Glutamatergic neuron (in vitro differentiated cells): ENCODE measurements at regions not wholly inside any gene's neighbourhood (a gene's known extent, or its start where the extent isn't known, plus 50 kb on each side); places are given as distances from the start of the nearest gene placed in this dataset.

ENCODE experiments used
- DNase-seq: peaks from one replicate; pipeline ENCODE4 v3.0.0; 2022
- H3K27ac Mint-ChIP-seq: one replicate; pipeline ENCODE4 v1.8.0; 2020; ENCODE audit warnings: mild to moderate bottlenecking, mixed read lengths, inconsistent platforms; ENCODE audit not compliant: unreplicated experiment
- H3K27me3 Mint-ChIP-seq: one replicate; pipeline ENCODE4 v1.8.0; 2020; ENCODE audit warnings: mild to moderate bottlenecking, moderate library complexity, mixed read lengths, inconsistent platforms; ENCODE audit not compliant: unreplicated experiment
- H3K36me3 Mint-ChIP-seq: one replicate; pipeline ENCODE4 v1.8.0; 2020; ENCODE audit warnings: mild to moderate bottlenecking, mixed read lengths, inconsistent platforms; ENCODE audit not compliant: unreplicated experiment
- H3K4me1 Mint-ChIP-seq: one replicate; pipeline ENCODE4 v1.8.0; 2020; ENCODE audit warnings: mild to moderate bottlenecking, low read depth, mixed read lengths, inconsistent platforms; ENCODE audit not compliant: unreplicated experiment
- H3K4me3 Mint-ChIP-seq: one replicate; pipeline ENCODE4 v1.8.0; 2020; ENCODE audit warnings: mild to moderate bottlenecking, mixed read lengths, inconsistent platforms; ENCODE audit not compliant: unreplicated experiment
- H3K9me3 Mint-ChIP-seq: one replicate; pipeline ENCODE4 v1.8.0; 2020; ENCODE audit warnings: mild to moderate bottlenecking, moderate library complexity, mixed read lengths, inconsistent platforms; ENCODE audit not compliant: unreplicated experiment
- CTCF ChIP-seq: fragments of 200-600 bp; sonication (generic); IDR thresholded peaks from one replicate; pipeline ENCODE4 v1.5.0; 2021; ENCODE audit not compliant: partially characterized antibody, unreplicated experiment

- DNase-seq: no peak
- H3K36me3 Mint-ChIP-seq: peaks cover 4% of the 10 kb centered on the region
- peaks cover 6% of the 10 kb centered on the region for H3K4me1 Mint-ChIP-seq
- no peaks in the 10 kb centered on the region for H3K9me3 Mint-ChIP-seq
- no peak overlapping the region for H3K4me3 Mint-ChIP-seq
- no peaks in the 10 kb centered on the region for H3K27me3 Mint-ChIP-seq
- H3K27ac Mint-ChIP-seq: no peak overlapping the region
- TF ChIP-seq CTCF: no peak
Observed at GRCh38 chr7:22942191-22942590, 71.7 kb downstream of the HYCC1 start.

- Mint-ChIP-seq H3K4me1 (peaks cover 4% of the 10 kb centered on the region), H3K36me3 (peaks cover 4% of the 10 kb centered on the region), H3K4me3 (no peak overlapping the region), H3K27ac (no peak overlapping the region), H3K9me3 (no peaks in the 10 kb centered on the region), H3K27me3 (no peaks in the 10 kb centered on the region)
- TF ChIP-seq CTCF: no peak
- no peak for DNase-seq
Observed at GRCh38 chr7:22939842-22940241, 74.1 kb downstream of the HYCC1 start.

- no peak overlapping the region for H3K4me3 Mint-ChIP-seq
- H3K36me3 Mint-ChIP-seq: peaks cover 4% of the 10 kb centered on the region
- DNase-seq: no peak
- H3K4me1 Mint-ChIP-seq: no peaks in the 10 kb centered on the region
- TF ChIP-seq CTCF: no peak
- H3K9me3 Mint-ChIP-seq: no peaks in the 10 kb centered on the region
- H3K27ac Mint-ChIP-seq: no peak overlapping the region
- H3K27me3 Mint-ChIP-seq: no peaks in the 10 kb centered on the region
Observed at GRCh38 chr7:22937946-22938345, 76.0 kb downstream of the HYCC1 start.

- no peak for DNase-seq
- Mint-ChIP-seq H3K4me3 (no peak overlapping the region), H3K27me3 (no peaks in the 10 kb centered on the region), H3K9me3 (no peaks in the 10 kb centered on the region), H3K36me3 (peaks cover 9% of the 10 kb centered on the region), H3K27ac (no peak overlapping the region), H3K4me1 (no peaks in the 10 kb centered on the region)
- TF ChIP-seq CTCF: no peak
Observed at GRCh38 chr7:22936246-22936645, 77.7 kb downstream of the HYCC1 start.

GRCh38 chr7:22935269-22935668, 78.7 kb downstream of the HYCC1 start:
- TF ChIP-seq CTCF: no peak
- peaks cover 3% of the 10 kb centered on the region for H3K9me3 Mint-ChIP-seq
- no peaks in the 10 kb centered on the region for H3K27me3 Mint-ChIP-seq
- DNase-seq: no peak
- H3K36me3 Mint-ChIP-seq: peaks cover 18% of the 10 kb centered on the region
- H3K27ac Mint-ChIP-seq: no peak overlapping the region
- H3K4me3 Mint-ChIP-seq: no peak overlapping the region
- H3K4me1 Mint-ChIP-seq: no peaks in the 10 kb centered on the region
